PC-3 (cell line): ENCODE measurements at regions not wholly inside any gene's neighbourhood (a gene's known extent, or its start where the extent isn't known, plus 50 kb on each side); places are given as distances from the start of the nearest gene placed in this dataset.

Experiments used
- ATAC-seq: fragments of 200-7000 bp; cut with Tn5 transposase; 2 replicates; pipeline ENCODE4 v1.9.1; 2020; ENCODE audit warnings: mild to moderate bottlenecking, moderate library complexity
- BruUV-seq: library from RNA; stranded (reverse); fragments of 400-500 nt; replicated peaks from 2 replicates; lab custom pipeline; 2021; lab: Mats Ljungman, UMichigan
- CTCF ChIA-PET: fragments of 300-600 bp; sonication (Branson Sonifier 250); formaldehyde crosslinking; loops from one replicate; lab custom pipeline; 2022; ENCODE audit warnings: antibody characterized with exemption; lab: Charles Lee
- POLR2A ChIA-PET: fragments of 300-600 bp; sonication (Branson Sonifier 250); formaldehyde crosslinking; loops from one replicate; lab custom pipeline; 2022; ENCODE audit warnings: antibody characterized with exemption; ENCODE audit not compliant: unreplicated experiment; lab: Charles Lee
- DNase-seq: peaks from one replicate; pipeline ENCODE4 v3.0.0-alpha.2; 2015
- H2AFZ ChIP-seq: fragments of 300-600 bp; sonication (generic); 2 replicates; pipeline ENCODE4 v1.6.0; 2016; ENCODE audit warnings: antibody characterized with exemption, low read length
- H3F3A ChIP-seq: fragments of 300-600 bp; sonication (generic); one replicate; pipeline ENCODE4 v1.6.0; 2017; ENCODE audit warnings: antibody characterized with exemption, low read length, control low read depth, mild to moderate bottlenecking; ENCODE audit not compliant: unreplicated experiment
- H3K27ac ChIP-seq: fragments of 300-600 bp; sonication (generic); 2 replicates; pipeline ENCODE4 v1.5.1; 2016; ENCODE audit warnings: mild to moderate bottlenecking, low read length
- H3K27me3 ChIP-seq: fragments of 300-600 bp; sonication (generic); 2 replicates; pipeline ENCODE4 v1.6.1; 2016; ENCODE audit warnings: low read length, mixed read lengths
- H3K36me3 ChIP-seq: fragments of 300-600 bp; sonication (generic); 2 replicates; pipeline ENCODE4 v1.6.1; 2016; ENCODE audit warnings: low read depth, mixed run types, low read length, mixed read lengths
- H3K4me1 ChIP-seq: fragments of 300-600 bp; sonication (generic); 2 replicates; pipeline ENCODE4 v1.5.1; 2016; ENCODE audit warnings: low read length; ENCODE audit not compliant: insufficient read depth
- H3K4me2 ChIP-seq: fragments of 300-600 bp; sonication (generic); 2 replicates; pipeline ENCODE4 v1.6.0; 2016; ENCODE audit warnings: low read length
- H3K4me3 ChIP-seq: fragments of 300-600 bp; sonication (generic); 2 replicates; pipeline ENCODE4 v1.5.1; 2016; ENCODE audit warnings: mild to moderate bottlenecking, low read length, mixed read lengths
- H3K79me2 ChIP-seq: fragments of 300-600 bp; sonication (generic); 2 replicates; pipeline ENCODE4 v1.6.1; 2017; ENCODE audit warnings: low read length, mixed read lengths
- H3K9ac ChIP-seq: fragments of 300-600 bp; sonication (generic); 2 replicates; pipeline ENCODE4 v1.6.0; 2016; ENCODE audit warnings: mild to moderate bottlenecking, low read length
- H3K9me2 ChIP-seq: fragments of 300-600 bp; sonication (generic); replicated peaks from 2 replicates; pipeline ENCODE4 v1.6.1; 2016; ENCODE audit warnings: mixed run types, low read length, mixed read lengths
- H3K9me3 ChIP-seq: fragments of 300-600 bp; sonication (generic); 2 replicates; pipeline ENCODE4 v1.6.1; 2016; ENCODE audit warnings: low read length, mixed read lengths
- H4K20me1 ChIP-seq: fragments of 300-600 bp; sonication (generic); 2 replicates; pipeline ENCODE4 v1.6.1; 2016; ENCODE audit warnings: low read length, mixed read lengths
- EZH2 ChIP-seq: fragments of 300-600 bp; sonication (generic); IDR thresholded peaks from one replicate; pipeline ENCODE4 v1.6.1; 2017; ENCODE audit warnings: antibody characterized with exemption, mild to moderate bottlenecking, low read length; ENCODE audit not compliant: unreplicated experiment
- EZH2phosphoT487 ChIP-seq: fragments of 300-600 bp; sonication (generic); IDR thresholded peaks from 2 replicates; pipeline ENCODE4 v1.6.1; 2018; ENCODE audit warnings: mild to moderate bottlenecking, antibody characterized with exemption, low read length, borderline replicate concordance
- intact Hi-C: fragments of 100-400 bp; cut with micrococcal nuclease; formaldehyde crosslinking; loops from 2 replicates; pipeline ENCODE4 v1.9.0; 2023
- TF ChIP-seq, protein P1 (sequence below): fragments of 300-600 bp; sonication (generic); conservative IDR thresholded peaks from 2 replicates; pipeline ENCODE4 v1.5.1; 2017; ENCODE audit warnings: antibody characterized with exemption, low read depth, mild to moderate bottlenecking, low read length

DNA sequence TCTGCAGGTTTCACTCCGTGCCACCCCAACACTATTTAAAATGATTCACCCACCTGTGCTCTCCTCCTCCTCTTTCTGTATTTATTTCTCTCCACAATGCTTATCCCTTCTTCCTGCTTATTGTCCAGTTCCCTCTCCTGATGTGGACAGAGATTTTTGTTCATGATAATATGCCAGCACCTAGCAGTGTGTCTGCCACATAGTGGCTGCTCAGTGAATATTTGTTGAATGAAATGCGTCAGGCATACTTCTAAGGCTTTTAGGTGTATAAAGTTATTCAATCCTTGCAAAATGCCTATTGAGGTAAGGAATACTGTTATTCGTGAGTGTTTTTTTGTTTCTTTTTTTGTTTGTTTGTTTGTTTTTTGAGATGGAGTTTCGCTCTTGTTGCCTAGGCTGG is 67.5 kb upstream of the MME start:
- H3K9ac ChIP-seq, result no peak overlapping the region
- ChIA-PET POLR2A (no interaction called here), CTCF (no interaction called here)
- intact Hi-C loops, result no loop called here
- no peaks in the 10 kb centered on the region for H4K20me1 ChIP-seq
- BruUV-seq, result no TSS peak
- peaks cover 1% of the 10 kb centered on the region; the same call in 1 of the 2 replicates for H3K27me3 ChIP-seq
- H3K9me2 ChIP-seq, result no peaks in the 10 kb centered on the region
- H3K36me3 ChIP-seq, result no peaks in the 10 kb centered on the region
- no peak overlapping the region for H3K27ac ChIP-seq
- peak; percentile 8 for DNase-seq
- H3K4me1 ChIP-seq, result no peaks in the 10 kb centered on the region
- TF ChIP-seq EZH2phosphoT487, result no peak
- TF ChIP-seq, protein P1, sequence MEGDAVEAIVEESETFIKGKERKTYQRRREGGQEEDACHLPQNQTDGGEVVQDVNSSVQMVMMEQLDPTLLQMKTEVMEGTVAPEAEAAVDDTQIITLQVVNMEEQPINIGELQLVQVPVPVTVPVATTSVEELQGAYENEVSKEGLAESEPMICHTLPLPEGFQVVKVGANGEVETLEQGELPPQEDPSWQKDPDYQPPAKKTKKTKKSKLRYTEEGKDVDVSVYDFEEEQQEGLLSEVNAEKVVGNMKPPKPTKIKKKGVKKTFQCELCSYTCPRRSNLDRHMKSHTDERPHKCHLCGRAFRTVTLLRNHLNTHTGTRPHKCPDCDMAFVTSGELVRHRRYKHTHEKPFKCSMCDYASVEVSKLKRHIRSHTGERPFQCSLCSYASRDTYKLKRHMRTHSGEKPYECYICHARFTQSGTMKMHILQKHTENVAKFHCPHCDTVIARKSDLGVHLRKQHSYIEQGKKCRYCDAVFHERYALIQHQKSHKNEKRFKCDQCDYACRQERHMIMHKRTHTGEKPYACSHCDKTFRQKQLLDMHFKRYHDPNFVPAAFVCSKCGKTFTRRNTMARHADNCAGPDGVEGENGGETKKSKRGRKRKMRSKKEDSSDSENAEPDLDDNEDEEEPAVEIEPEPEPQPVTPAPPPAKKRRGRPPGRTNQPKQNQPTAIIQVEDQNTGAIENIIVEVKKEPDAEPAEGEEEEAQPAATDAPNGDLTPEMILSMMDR, result 0 out of 2 replicates have a peak, but pooled peaks have one; percentile 15
- no peak overlapping the region for H3K4me3 ChIP-seq
- H3F3A ChIP-seq, result no peaks in the 10 kb centered on the region
- no peaks in the 10 kb centered on the region for H3K9me3 ChIP-seq
- no peak overlapping the region for H3K4me2 ChIP-seq
- no peak overlapping the region for H2AFZ ChIP-seq
- no peak for ATAC-seq
- no peaks in the 10 kb centered on the region for H3K79me2 ChIP-seq

DNA sequence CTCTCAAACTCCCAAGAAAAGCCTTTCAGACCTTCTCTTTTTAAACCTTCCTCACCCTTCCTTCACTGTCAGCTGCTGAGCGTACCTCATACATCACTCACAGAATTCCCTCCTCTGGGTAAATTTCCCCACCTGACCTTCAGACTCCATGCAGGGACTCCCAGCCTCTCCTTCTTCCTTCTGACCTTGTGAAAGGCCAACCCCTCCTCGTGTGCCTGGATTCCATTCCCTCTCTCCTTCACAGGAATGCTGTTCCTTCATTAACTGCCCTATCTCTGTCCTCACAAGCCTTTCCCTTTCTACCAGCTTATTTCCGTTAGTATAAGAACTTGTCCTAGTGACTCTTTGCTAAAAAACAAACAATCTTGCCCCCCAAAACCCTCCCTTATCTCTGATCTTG is 69.7 kb upstream of the MME start:
- intact Hi-C loops, result no loop called here
- ChIA-PET CTCF (no interaction called here), POLR2A (no interaction called here)
- Histone ChIP-seq H3K4me1 (no peaks in the 10 kb centered on the region), H3K27me3 (peaks cover 2% of the 10 kb centered on the region; the same call in 1 of the 2 replicates), H3K4me3 (no peak overlapping the region), H4K20me1 (no peaks in the 10 kb centered on the region), H3K27ac (no peak overlapping the region), H3K36me3 (no peaks in the 10 kb centered on the region), H3K9me3 (no peaks in the 10 kb centered on the region), H3K4me2 (no peak overlapping the region), H3K9me2 (no peaks in the 10 kb centered on the region), H2AFZ (no peak overlapping the region), H3F3A (no peaks in the 10 kb centered on the region), H3K79me2 (no peaks in the 10 kb centered on the region), H3K9ac (no peak overlapping the region)
- no TSS peak for BruUV-seq
- DNase-seq (no peak), ATAC-seq (no peak)
- TF ChIP-seq, protein P1, result no peak
- TF ChIP-seq EZH2phosphoT487 (no peak), EZH2 (no peak)

DNA sequence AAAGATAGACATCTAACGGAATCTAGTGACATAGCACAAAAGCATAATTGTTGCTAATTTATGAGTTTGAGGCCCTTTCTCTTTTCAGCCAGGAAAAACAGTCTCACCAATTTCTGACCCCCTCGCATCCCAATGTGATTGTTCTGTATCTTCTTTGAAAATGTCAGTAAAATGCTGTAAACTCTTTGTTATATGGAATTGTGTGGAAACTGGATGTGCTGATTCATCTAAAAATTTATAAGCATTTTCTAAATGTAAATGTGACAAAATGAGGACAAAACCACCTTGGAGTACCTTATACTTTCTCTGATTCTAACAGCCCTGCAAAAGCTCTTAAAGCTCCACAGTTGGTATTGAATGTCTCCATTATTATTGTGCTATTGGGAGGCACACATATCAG is 70.9 kb upstream of the MME start:
- no peaks in the 10 kb centered on the region for H3K9me2 ChIP-seq
- no peak overlapping the region for H3K4me3 ChIP-seq
- no peak overlapping the region for H3K27ac ChIP-seq
- no peaks in the 10 kb centered on the region for H3K9me3 ChIP-seq
- H3K36me3 ChIP-seq, result no peaks in the 10 kb centered on the region
- intact Hi-C loops, result no loop called here
- H3K79me2 ChIP-seq, result no peaks in the 10 kb centered on the region
- ChIA-PET CTCF (interaction anchor here (0.6 kb wide), 1 partner anchor 143 kb away, joined by 4 read pairs; no protein-coding TSS in a partner anchor), POLR2A (no interaction called here)
- no peak for TF ChIP-seq EZH2
- no peak for TF ChIP-seq EZH2phosphoT487
- TF ChIP-seq, protein P1, result no peak
- no peak overlapping the region for H3K9ac ChIP-seq
- BruUV-seq, result no TSS peak
- H3K4me2 ChIP-seq, result no peak overlapping the region
- DNase-seq, result no peak
- no peak for ATAC-seq
- H4K20me1 ChIP-seq, result no peaks in the 10 kb centered on the region
- no peaks in the 10 kb centered on the region for H3K4me1 ChIP-seq
- H3K27me3 ChIP-seq, result peaks cover 2% of the 10 kb centered on the region; the same call in 1 of the 2 replicates
- H3F3A ChIP-seq, result no peaks in the 10 kb centered on the region
- no peak overlapping the region for H2AFZ ChIP-seq
